NCI-H345 (cell line): ENCODE measurements at regions not wholly inside any gene's neighbourhood (a gene's known extent, or its start where the extent isn't known, plus 50 kb on each side); places are given as distances from the start of the nearest gene placed in this dataset.

ENCODE experiments used
- DNase-seq: peaks from one replicate; lab custom pipeline; 2025; lab: John Stamatoyannopoulos, UW

DNA sequence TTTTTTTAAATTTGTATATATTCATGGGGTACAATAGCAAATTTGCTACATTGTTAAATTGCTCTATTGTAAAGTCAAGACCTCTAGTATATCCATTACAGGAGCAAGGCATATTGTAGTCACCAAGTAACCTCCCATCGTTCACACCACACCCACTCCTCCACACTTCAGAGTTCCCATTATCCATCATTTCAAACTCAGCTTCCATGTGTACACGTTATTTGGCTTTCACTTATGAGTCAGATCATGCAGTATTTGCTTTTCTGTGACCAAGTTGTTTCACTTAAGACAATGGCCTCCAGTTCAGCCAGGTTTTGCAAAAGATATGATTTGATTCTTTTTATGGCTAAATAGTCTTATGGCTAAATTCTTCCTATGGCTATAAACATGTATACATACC lies 2614.2 kb downstream of the PCDH7 start:
- DNase-seq: no peak

DNA sequence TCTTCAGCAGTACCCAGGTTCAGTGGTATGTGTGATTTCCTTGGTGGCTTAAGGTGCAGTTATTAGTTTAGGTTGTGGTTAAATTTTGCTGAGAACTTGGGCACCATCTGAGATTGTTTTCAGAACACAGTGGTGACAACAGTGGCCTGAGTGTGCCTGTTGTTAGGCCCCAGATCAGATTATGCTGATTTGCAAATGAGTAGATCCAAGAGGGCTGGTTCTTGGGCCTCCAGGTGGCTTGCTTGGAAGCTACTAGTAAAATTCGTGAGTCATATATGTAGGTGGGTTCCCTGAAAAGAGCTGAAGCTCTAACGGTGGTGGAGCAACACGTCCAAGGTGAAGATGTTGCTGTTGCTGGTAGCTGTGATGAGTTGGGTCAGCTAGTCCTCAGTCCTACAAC lies 2619.6 kb downstream of the PCDH7 start:
- no peak for DNase-seq

DNA sequence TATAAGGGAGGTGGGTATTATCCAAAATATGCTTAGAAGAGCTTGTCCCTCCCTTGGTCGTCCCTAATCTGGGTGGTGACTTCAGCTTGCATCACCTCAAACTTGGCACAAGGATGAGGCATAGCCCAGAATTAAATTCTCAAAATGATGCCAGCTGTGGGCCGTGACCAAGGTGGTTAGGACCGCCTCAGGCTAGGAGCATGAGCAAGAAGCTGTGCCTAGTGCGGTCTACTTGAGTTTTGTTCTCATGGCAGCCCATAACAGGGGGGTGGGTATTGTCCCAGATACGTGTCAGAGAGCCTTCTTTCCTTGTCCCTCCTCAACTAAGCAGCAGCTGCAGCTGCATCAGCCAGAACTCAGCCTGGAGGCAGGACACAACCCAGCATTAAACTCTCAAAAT lies 2620.0 kb downstream of the PCDH7 start:
- no peak for DNase-seq

DNA sequence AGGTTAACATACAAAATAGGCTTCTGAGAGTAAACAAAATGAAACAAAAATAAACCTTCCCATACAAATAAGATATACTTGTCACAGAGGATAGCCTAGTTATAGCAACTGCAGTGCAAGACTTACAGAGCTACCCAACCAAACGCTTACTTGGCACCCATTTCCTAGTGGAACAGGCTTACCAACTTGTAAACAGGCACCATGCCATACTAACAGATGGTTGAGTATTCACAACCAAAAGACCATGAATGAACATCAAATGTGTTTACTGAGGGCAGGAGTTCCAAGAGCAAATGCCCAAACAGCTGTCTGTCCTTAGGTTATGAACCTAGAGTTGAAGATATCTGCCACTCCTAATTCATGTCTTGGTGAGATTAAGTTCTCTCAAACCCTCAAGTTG lies 2629.2 kb downstream of the PCDH7 start:
- DNase-seq: peak; percentile 3

DNA sequence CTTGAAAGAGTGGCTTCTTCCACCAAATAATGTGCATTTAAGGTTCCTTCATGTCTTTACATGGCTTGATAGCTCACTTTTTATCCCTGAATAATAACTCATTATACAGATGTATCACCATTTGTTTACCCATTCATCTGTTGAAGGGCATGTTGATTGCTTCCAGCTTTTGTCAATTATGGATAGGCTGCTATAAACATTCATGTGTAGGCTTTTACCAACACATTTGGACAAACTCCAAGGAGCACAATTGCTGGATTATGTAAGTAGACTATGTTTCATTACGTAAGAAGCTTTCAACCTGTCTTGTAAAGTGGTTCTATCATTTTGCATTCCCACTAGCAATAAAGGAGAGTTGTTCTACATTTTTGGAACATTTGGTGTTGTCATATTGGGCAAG lies 2637.0 kb downstream of the PCDH7 start:
- peak; percentile 75 for DNase-seq

DNA sequence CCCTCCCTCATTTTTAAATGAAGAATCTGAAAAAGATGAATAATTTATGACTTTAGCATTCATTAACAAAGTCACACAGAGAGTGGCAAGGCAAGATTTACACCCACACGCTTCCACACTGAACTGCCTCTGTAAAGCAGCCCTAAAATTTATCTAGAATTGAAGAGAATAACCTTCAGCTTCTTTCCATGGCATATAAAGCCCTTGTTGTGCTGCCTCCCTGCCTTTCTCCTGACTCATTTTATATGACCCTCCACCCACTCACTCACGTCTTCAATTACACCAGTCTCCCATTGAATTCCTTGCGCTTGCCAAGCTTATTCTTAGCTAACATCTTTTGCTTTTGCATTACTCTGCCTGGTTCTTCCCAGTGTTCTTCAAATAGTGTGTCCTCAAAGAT lies 2649.3 kb downstream of the PCDH7 start:
- DNase-seq: no peak

DNA sequence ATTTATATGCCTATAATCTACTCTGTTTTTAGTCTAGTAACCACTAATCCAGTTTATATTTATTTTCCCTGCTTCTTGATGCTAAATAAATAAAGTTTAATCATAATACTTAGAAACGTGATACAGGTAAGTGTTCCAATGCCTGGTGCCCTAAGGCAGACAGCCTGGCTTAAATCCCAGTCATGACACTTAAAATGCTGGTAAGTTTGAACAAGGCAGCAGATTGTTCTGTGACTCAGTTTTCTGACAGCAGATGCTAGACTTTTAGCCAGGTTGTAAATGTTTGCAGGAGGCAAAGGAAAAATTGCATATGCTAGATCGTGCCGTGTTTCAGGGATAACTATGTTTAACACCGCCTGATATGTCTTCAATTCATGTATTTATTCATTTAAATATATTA lies 2661.6 kb downstream of the PCDH7 start:
- DNase-seq: peak; percentile 64

DNA sequence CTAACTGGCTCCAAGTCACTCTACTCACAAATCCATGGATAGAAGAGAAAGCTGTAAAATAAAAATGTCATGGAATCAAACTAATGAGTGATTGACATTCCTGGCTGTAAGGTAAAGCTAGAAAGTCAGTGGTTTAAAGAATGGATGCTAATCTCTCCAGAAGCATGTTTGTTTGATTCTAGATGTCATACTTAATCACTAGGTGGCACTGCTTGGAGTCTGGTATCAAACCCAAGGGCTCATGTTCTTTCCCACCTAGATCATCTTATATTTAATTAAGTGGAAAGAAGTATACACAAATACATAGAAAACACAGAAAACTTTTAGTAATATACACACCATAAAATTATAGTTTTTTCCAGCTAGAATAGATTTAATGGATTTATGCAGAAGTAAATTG lies 2666.6 kb downstream of the PCDH7 start:
- no peak for DNase-seq

DNA sequence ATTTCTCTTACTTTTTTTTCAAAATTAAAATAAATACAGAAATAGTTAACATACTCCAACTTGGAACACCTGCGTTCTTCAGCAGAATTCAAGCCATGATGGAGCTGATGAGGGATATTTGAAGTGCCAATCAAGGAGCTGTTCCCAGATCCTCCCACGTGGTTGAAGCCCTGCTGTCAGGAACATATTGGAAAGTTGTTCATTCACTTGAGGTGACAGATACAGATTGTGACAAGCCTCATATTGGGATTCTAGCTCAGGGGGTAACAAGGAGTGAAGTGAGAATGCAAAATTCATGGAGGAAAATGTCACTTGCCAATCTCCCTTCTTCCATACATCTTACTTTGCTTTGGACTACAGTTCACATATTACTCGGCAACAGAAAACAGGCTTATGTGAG lies 2670.8 kb downstream of the PCDH7 start:
- DNase-seq: no peak

DNA sequence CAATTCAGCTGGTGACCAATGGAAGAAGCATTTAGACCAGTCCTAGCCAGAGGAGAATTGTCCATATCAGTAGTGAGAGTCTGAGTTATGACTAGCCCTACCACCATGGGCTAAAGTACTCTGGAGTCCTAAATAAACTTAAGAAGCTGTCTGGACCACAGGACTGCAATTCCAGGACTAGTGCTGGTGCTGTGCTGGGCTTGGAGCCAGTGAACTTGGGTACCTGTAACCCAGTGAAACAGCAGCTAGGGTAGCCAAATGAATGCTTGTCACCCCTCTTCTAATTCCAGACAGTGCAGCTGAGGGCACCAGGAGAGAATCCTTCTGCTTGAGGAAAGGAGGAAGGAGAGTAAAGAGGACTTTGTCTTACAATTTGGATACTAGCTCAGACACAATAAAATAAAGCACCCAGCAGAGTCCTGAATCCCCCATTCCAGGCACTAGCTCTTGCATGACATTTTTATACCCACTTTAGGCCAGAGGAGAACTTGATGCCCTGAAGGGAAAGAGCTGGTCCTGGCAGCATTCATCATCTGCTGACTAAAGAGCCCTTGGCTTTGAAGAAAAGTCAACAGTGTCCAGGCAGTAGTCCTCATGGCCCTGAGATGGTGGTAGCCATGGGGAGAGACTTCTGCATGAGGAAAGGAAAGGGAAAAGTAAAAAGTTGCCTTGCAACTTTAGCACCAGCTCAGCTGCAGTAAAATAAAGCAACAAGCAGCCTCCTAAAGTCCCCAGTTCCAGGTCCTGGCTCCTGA lies 2675.7 kb downstream of the PCDH7 start:
- DNase-seq: no peak

DNA sequence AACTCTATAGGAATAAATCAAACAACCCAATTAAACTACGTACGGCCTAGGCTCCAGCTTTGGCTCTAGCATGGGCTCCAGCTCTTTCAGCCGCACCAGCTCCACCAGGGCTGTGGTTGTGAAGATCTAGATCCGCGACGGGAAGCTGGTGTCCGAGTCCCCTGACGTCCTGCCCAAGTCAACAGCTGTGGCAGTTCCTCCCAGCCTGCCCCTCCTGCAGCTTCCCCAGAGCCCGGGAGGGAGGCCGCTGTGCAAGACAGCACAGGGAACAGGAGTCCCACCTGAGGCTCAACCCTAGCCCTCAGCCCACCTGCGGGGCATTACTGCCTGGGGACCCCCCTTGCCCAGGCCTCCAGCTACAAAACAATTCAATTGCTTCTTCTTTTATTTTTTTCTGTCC lies 2680.3 kb downstream of the PCDH7 start:
- DNase-seq: no peak

DNA sequence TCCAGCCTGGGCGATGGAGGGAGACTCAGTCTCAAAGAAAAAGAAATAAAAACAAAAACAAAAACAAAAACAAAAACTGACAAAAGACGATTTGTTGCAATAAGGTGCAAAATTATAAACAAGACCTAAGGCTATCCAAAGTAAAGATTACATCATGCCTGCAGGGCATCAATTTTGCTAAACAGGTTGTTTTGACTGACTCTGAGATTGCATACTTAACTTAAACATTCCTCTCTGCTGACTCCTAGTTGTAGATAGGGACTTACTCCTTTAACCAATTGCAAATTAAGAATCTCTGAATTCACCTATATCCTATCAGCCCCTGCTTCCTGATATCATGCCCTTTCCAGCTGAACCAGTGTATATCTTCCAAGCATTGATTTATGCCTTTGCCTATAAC lies 2687.3 kb downstream of the PCDH7 start:
- DNase-seq: no peak

DNA sequence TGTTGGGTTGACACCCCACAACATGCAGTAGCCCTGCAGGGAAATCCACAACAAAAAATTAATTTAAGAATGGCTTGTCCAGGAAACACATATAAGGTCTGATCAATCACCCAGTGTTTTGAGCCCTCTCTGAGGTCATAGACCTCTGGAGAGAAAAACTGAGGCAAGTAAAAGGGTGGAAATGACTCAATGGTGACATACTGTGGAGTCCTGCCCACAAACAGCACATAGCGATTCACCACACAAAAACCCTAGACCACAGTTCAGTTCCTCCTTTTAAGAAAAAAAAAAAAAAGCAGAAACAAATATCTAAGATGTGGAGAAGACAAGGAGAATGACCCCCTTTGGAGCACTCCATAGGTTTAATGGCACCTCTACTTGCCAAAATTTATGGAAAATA lies 2691.0 kb downstream of the PCDH7 start:
- no peak for DNase-seq

DNA sequence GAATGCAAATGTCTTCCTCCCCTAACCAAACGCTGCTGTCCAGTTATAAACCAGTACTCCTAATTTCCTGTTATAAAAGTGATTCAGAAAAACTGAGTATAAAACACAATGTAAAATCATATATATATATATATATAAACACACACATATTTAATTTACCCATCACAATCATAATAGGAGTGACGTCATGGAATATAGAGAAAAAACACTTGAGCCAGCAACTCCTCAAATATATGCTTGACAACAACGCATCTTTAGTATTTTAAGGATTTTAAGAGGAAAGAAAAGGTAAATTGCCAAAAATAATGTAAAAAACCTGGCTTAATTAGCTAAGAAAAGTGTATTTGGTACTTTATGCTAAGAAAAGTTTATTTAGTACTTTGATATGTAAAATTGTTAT lies 2701.7 kb downstream of the PCDH7 start:
- DNase-seq: no peak

DNA sequence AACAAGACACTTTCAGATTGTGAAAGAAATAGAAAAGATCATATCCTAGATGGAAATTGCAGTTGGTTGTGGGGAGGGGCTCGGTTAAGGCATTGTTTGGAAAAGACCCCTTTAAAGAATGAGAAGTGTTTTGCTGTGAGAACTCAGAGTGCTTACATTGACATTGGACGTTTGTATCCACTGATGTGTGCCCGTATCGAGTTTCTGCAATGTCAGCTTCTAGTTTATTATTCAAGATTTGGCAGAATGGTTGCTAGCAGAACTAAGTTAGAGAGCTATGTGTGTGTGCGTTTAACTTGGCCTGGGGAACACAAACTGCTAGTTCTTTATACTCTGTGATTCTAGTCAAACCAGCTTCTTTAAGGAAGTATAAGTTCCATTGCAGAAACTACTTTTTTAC lies 2702.5 kb downstream of the PCDH7 start:
- no peak for DNase-seq

DNA sequence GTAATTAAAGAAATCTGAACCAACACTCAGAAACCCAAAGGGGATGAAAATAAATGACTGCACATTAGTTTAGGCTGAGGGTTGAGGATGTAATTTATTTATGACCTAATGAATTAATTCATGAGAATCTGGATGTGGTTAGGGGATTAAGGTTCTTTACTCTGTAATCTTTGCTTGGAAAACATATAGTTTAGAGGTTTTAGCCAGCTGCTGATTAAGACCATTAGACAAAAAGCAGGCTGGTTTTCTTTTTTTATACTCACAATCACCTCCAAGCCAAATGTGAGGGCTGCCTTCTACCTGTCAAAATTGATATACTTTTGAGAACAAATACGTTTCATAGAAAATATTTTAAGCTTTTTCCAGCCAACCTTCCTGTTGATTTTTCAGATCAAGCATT lies 2705.8 kb downstream of the PCDH7 start:
- DNase-seq: no peak

DNA sequence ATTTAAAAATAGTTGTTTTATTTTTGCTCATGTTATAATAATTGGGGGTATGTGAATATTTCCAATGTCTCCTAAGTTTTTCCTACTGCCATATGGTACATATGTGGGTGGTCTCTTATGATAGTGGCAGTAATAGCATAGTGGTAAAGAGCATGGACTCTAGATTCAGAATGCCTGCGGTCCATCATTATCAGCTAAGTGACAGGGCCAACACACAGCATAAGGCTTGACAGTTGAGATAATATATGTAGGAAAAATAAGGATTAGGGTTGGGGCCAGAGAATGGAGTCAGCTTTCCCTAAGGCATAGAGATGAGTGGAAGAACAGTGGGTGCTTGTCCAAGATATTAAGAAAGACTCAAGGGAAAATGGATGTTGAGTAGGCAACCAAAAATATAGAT lies 2707.5 kb downstream of the PCDH7 start:
- DNase-seq: no peak

DNA sequence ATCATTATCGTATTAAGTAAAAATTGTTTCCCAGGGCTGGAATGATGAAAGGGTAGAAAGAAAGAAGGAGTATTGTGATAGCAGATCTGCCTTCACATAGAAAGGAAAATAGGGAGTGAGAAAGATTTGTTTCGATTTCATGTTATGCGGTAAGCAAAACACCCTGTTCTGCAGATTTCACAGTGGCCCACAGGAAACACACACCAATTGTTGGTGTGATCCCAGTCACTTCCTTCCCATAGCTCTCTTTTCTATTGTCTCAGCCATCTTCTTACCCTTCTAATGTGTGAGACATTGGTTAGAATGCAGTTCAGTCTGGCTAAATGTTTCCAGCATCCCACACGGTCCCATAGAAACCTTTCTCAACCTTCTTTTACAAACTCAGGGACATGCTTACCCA lies 2709.8 kb downstream of the PCDH7 start:
- DNase-seq: no peak

DNA sequence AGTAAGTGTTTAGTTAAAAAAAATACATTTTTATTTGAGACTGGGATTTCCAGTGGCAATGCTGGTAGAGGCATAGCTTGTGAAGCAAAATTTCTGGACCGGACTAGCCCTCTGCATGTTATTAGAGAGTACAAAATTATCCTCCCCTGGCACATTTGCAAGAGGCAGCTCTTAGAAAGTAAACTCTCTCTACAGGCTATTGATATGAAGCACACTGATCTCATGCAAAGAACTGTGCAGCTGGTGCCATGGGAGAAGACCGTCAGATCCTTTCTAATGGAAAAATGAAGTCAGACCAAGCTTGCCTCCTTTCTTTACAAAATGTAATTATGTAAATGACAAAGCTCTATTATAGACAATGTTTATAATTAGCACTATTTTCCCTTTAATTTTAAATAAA lies 2717.2 kb downstream of the PCDH7 start:
- DNase-seq: no peak

DNA sequence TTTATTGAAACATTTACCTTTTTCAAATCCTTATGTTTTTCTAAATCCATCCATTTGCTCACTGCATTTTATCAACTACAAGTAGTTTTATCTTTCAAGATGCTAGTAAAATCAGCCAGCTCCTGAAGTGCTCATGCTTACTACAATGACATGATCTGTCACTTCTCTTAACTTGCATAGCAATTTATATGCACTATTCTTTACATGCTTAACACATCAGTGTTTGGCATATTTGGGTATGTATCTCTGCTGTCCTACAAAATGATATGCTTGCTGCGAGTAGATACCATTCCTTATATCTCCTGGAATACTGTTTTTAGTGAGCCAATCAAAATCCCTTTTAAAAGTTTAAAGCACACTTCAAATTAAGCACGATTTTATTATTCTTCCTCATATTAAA lies 2726.8 kb downstream of the PCDH7 start:
- DNase-seq: no peak

DNA sequence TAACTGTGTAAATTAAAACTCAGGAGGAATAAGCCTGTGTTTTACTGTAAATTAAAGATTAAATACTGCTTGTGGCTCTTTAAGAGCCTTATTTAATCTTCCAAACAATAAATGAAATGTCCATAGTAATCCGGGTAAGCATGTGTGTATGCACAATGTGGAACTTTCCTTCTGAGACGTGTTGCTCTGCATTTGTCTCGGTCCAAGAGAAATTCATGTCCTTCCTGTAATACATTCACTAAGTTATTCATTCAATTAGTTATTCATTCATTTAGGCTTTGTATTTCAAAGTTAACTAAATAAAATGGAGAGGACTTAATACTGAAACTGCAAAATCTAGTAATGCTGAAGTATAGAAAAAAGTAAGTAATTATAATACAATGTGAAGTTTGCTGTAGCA lies 2728.8 kb downstream of the PCDH7 start:
- no peak for DNase-seq

DNA sequence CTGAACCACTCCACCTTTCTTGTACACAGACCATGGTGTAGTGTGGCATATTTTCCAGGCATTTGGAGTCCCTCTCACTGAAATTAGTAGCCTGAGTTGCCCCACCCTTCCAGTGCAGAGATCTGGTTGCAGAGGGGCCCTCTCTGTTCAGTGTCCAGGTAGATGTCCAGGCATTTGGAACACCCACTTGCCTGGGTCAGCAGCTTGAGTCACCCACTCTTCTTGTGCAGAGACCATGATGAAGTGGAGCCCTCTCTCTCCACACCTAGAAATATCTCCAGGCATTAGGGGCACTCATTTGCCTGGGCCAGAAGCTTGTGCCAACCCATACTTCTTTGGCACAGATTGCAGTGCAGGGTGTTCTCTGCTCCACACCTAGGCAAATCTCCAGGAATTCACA lies 2733.3 kb downstream of the PCDH7 start:
- DNase-seq: no peak

DNA sequence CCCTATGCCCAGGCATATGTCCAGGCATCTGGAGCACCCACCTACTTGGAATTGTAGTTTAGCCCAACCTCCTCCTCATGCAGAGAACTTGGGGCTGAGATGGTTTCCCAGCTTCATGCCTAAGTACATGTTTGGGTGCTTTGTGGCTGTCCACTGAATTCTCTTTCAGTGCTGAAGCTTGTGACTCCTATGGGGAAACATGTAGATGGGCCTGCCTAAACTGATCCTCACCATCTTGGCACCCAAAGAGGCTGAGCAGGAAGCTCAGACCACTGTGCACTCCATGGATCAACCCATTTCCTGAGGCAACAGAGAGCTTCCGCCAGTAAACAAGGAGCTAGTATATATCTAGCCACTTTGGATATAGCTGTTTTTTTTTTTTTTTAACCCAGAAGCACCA lies 2733.7 kb downstream of the PCDH7 start:
- no peak for DNase-seq

DNA sequence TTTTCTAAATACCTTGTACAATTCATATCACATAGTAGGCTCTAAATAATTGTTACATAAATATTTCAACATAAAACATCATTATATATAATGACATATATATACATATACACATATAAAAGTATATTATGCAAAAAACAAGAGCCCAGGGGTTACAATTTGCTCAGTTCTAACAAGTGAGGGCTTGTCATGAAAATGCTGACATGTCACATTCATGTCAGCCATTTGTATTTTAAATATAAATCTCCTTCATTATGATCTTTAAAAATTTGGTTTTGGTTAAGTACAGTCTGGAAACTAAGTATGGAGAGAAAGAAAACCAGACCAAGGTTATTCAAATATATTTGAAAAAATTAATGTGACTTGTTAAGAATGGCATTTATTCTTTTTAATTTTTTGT lies 2745.4 kb downstream of the PCDH7 start:
- DNase-seq: no peak

DNA sequence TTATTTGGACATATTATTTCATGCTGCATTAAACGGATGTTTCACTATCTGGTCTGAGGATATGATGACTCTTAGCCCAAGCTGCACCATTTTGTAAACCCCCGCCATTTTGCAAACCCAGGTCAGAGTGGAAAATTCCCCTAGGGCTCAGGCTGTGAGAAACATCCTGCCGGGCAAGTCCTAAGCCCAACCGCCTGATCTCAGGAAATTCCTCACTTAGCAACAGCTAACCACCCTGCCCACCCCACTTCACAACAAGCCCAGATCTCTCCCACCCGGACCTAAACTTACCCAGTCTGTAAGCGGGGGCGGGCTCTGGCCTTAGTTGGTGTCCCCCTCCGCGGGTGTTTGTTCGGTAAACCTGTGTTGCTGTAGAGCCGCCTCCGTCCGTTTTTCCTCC lies 2747.1 kb downstream of the PCDH7 start:
- no peak for DNase-seq
